Neural cell (in vitro differentiated cells): ENCODE measurements at regions not wholly inside any gene's neighbourhood (a gene's known extent, or its start where the extent isn't known, plus 50 kb on each side); places are given as distances from the start of the nearest gene placed in this dataset.

Source experiments
- CTCF ChIP-seq: fragments of 450-650 bp; IDR thresholded peaks from 2 replicates; pipeline ENCODE4 v1.5.1; 2014; ENCODE audit warnings: antibody characterized with exemption, mild to moderate bottlenecking, moderate library complexity; ENCODE audit not compliant: poor library complexity, severe bottlenecking
- EP300 ChIP-seq: fragments of 450-650 bp; conservative IDR thresholded peaks from 2 replicates; pipeline ENCODE4 v1.6.1; 2014; ENCODE audit warnings: antibody characterized with exemption, mild to moderate bottlenecking, moderate library complexity; ENCODE audit not compliant: poor library complexity, severe bottlenecking
- EZH2 ChIP-seq: fragments of 200-600, 300-800 bp; shearing (Covaris generic), sonication (generic); IDR thresholded peaks from 2 replicates; pipeline ENCODE4 v1.6.1; 2014; ENCODE audit warnings: antibody characterized with exemption, low read length, borderline replicate concordance, mild to moderate bottlenecking; ENCODE audit not compliant: insufficient read depth, poor library complexity, severe bottlenecking
- POLR2AphosphoS5 ChIP-seq: IDR thresholded peaks from 2 replicates; pipeline ENCODE4 v1.6.1; 2012
- RAD21 ChIP-seq: fragments of 450-650 bp; conservative IDR thresholded peaks from 2 replicates; pipeline ENCODE4 v1.6.1; 2014; ENCODE audit warnings: antibody characterized with exemption, mild to moderate bottlenecking, moderate library complexity
- REST ChIP-seq: IDR thresholded peaks from 2 replicates; pipeline ENCODE4 v1.6.1; 2012; ENCODE audit warnings: borderline replicate concordance
- TAF1 ChIP-seq: IDR thresholded peaks from 2 replicates; pipeline ENCODE4 v1.6.1; 2012; ENCODE audit warnings: low read depth

GRCh38 chr12:88273875-88274274 lies 131.8 kb downstream of the TMTC3 start:
- no peak for TF ChIP-seq RAD21
- TF ChIP-seq POLR2AphosphoS5, result no peak
- no peak for TF ChIP-seq CTCF
- no peak for TF ChIP-seq EP300
- no peak for TF ChIP-seq EZH2
- no peak for TF ChIP-seq REST
- no peak for TF ChIP-seq TAF1
